Activated CD4-positive, alpha-beta T cell treated with anti-CD3 and anti-CD28 coated beads, Interleukin-2, amount 10 ng/mL, durations not matched to agents 24 days and 14 days (primary cell): ENCODE measurements at regions not wholly inside any gene's neighbourhood (a gene's known extent, or its start where the extent isn't known, plus 50 kb on each side); places are given as distances from the start of the nearest gene placed in this dataset.

ENCODE experiments used
- DNase-seq: peaks from one replicate; pipeline ENCODE4 v3.0.0; 2022
- H3K27ac Mint-ChIP-seq: one replicate; pipeline ENCODE4 v1.8.0; 2022; ENCODE audit warnings: mild to moderate bottlenecking, mixed read lengths
- H3K27me3 Mint-ChIP-seq: one replicate; pipeline ENCODE4 v1.8.0; 2022; ENCODE audit warnings: mixed read lengths
- H3K36me3 Mint-ChIP-seq: one replicate; pipeline ENCODE4 v1.8.0; 2022; ENCODE audit warnings: low read depth, mild to moderate bottlenecking, mixed read lengths
- H3K4me1 Mint-ChIP-seq: one replicate; pipeline ENCODE4 v1.8.0; 2021; ENCODE audit warnings: mixed read lengths
- H3K4me3 Mint-ChIP-seq: one replicate; pipeline ENCODE4 v1.8.0; 2022; ENCODE audit warnings: mild to moderate bottlenecking, moderate library complexity, mixed read lengths
- H3K9me3 Mint-ChIP-seq: one replicate; pipeline ENCODE4 v1.8.0; 2021; ENCODE audit warnings: mixed read lengths
- intact Hi-C: fragments of 100-400 bp; cut with micrococcal nuclease; formaldehyde crosslinking; loops from one replicate; pipeline ENCODE4 v1.15.1; 2023

- H3K4me1 Mint-ChIP-seq: no peaks in the 10 kb centered on the region
- peaks cover 2% of the 10 kb centered on the region for H3K27me3 Mint-ChIP-seq
- no peak overlapping the region for H3K4me3 Mint-ChIP-seq
- peaks cover 2% of the 10 kb centered on the region for H3K9me3 Mint-ChIP-seq
- intact Hi-C loops: no loop called here
- no peaks in the 10 kb centered on the region for H3K36me3 Mint-ChIP-seq
- DNase-seq: no peak
- H3K27ac Mint-ChIP-seq: no peak overlapping the region
Observed at GRCh38 chr21:17414766-17415165, 98.1 kb upstream of the CXADR start.

DNA sequence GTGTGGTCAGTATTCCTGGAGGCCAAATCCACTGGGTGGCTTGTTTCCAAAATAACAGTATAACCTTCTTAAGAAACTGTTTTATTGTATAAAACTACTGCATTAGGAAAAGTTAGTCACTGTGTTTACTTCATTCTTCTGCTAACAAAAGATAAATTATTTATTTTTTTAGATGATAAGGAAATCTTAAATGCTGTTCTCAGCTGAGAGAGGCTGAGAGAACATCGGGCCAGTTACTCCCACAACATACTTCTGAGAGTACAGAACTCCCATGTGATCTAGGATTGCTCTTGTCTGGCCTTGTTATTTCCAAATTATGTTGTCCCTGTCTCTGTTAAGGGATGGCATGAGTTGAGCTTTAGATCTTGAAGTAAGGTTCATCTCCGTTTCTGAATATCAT is 96.7 kb upstream of the CXADR start:
- H3K27ac Mint-ChIP-seq: no peak overlapping the region
- H3K36me3 Mint-ChIP-seq: no peaks in the 10 kb centered on the region
- no peaks in the 10 kb centered on the region for H3K4me1 Mint-ChIP-seq
- H3K4me3 Mint-ChIP-seq: no peak overlapping the region
- peaks cover 2% of the 10 kb centered on the region for H3K9me3 Mint-ChIP-seq
- DNase-seq: no peak
- intact Hi-C loops: no loop called here
- H3K27me3 Mint-ChIP-seq: peaks cover 2% of the 10 kb centered on the region

- Mint-ChIP-seq H3K27me3 (no peaks in the 10 kb centered on the region), H3K27ac (no peak overlapping the region), H3K4me3 (no peak overlapping the region), H3K36me3 (no peaks in the 10 kb centered on the region), H3K4me1 (no peaks in the 10 kb centered on the region), H3K9me3 (no peaks in the 10 kb centered on the region)
- intact Hi-C loops: no loop called here
- DNase-seq: no peak
Observed at GRCh38 chr21:17422931-17423330, 89.9 kb upstream of the CXADR start.

DNA sequence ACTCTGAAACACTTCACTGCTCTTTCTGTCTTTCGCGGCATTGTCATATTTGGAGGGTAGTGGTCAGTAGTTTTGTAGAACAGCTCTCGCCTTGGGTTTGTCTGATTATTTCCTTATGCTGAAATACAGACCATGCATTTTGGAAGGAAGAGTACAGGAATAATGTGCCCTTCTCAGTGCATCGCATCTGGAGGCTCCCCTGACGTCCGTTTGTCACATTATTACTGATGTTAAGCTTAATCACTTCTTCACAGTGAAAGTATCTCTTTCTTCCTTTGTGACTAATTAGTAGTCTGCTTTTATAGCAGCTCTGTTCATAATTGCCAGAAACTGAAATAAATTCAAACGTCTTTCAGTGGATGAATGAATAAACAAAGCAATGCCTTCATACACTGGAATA is 85.7 kb upstream of the CXADR start:
- H3K36me3 Mint-ChIP-seq: no peaks in the 10 kb centered on the region
- H3K27me3 Mint-ChIP-seq: no peaks in the 10 kb centered on the region
- DNase-seq: no peak
- H3K27ac Mint-ChIP-seq: no peak overlapping the region
- no peaks in the 10 kb centered on the region for H3K9me3 Mint-ChIP-seq
- H3K4me3 Mint-ChIP-seq: no peak overlapping the region
- H3K4me1 Mint-ChIP-seq: no peaks in the 10 kb centered on the region
- intact Hi-C loops: no loop called here

GRCh38 chr21:17427831-17428483 is 84.9 kb upstream of the CXADR start:
- intact Hi-C loops: no loop called here
- Mint-ChIP-seq H3K4me1 (no peaks in the 10 kb centered on the region), H3K9me3 (no peaks in the 10 kb centered on the region), H3K36me3 (no peaks in the 10 kb centered on the region), H3K27ac (no peak overlapping the region), H3K27me3 (no peaks in the 10 kb centered on the region), H3K4me3 (no peak overlapping the region)
- no peak for DNase-seq

DNA sequence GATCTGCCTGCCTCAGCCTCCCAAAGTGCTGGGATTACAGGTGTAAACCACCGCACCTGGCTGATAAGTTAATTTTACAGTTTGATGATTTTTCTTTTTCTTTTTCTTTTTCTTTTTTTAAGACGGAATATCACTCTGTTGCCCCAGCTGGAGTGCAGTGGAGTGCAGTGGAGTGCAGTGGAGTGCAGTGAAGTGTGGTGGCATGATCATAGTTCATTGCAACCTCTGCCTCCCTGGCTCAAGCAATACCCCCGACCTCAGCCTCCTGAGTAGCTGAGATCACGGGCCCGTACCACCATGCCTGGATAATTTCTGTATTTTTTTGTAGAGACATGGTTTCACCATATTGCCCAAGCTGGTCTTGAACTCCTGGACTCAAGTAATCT is 84.4 kb upstream of the CXADR start:
- H3K4me1 Mint-ChIP-seq: no peaks in the 10 kb centered on the region
- H3K27ac Mint-ChIP-seq: no peak overlapping the region
- no peak for DNase-seq
- intact Hi-C loops: no loop called here
- H3K4me3 Mint-ChIP-seq: no peak overlapping the region
- no peaks in the 10 kb centered on the region for H3K27me3 Mint-ChIP-seq
- H3K36me3 Mint-ChIP-seq: no peaks in the 10 kb centered on the region
- no peaks in the 10 kb centered on the region for H3K9me3 Mint-ChIP-seq

DNA sequence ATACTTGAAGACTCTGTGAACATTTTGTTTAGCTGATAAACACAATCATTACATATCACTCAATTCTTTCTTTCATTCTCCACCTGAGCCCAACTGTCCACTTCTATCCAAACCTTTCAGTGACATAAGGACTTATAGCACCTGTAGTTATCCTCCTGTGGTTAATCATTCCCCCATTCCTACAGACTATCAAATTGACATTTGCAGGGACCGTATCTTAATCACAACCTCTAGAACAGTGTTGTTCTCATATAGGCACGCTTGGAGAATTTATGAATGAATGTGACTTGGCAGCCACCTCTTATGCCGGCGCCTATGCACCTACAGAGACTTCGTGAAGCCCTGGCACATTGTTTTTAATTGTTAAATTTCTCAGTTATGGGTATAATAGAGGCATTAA is 83.9 kb upstream of the CXADR start:
- Mint-ChIP-seq H3K4me1 (no peaks in the 10 kb centered on the region), H3K9me3 (no peaks in the 10 kb centered on the region), H3K27ac (no peak overlapping the region), H3K27me3 (no peaks in the 10 kb centered on the region), H3K36me3 (no peaks in the 10 kb centered on the region), H3K4me3 (no peak overlapping the region)
- DNase-seq: no peak
- intact Hi-C loops: no loop called here

- no peaks in the 10 kb centered on the region for H3K27me3 Mint-ChIP-seq
- no peaks in the 10 kb centered on the region for H3K9me3 Mint-ChIP-seq
- H3K27ac Mint-ChIP-seq: no peak overlapping the region
- DNase-seq: no peak
- H3K4me1 Mint-ChIP-seq: no peaks in the 10 kb centered on the region
- intact Hi-C loops: no loop called here
- H3K36me3 Mint-ChIP-seq: no peaks in the 10 kb centered on the region
- H3K4me3 Mint-ChIP-seq: no peak overlapping the region
Observed at GRCh38 chr21:17429936-17430335, 82.9 kb upstream of the CXADR start.

DNA sequence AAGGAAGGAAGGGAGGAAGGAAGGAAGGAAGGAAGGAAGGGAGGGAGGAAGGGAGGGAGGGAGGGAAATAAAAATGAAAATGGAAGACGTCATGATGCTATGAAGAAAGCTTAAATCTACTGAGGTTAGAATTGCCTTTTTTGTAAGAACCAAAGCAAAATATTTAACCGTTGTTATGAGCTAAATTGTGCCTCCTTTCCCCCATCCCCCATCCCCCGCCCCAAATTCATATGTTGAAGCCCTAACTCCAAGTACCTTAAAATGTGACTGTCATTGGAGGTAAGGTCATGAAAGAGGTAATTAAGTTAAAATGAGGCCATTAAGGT is 80.1 kb upstream of the CXADR start:
- H3K27ac Mint-ChIP-seq: no peak overlapping the region
- H3K9me3 Mint-ChIP-seq: no peaks in the 10 kb centered on the region
- H3K27me3 Mint-ChIP-seq: peaks cover 1% of the 10 kb centered on the region
- intact Hi-C loops: no loop called here
- no peak for DNase-seq
- H3K4me3 Mint-ChIP-seq: no peak overlapping the region
- H3K4me1 Mint-ChIP-seq: no peaks in the 10 kb centered on the region
- H3K36me3 Mint-ChIP-seq: no peaks in the 10 kb centered on the region

- no peaks in the 10 kb centered on the region for H3K36me3 Mint-ChIP-seq
- no peak overlapping the region for H3K27ac Mint-ChIP-seq
- no peak overlapping the region for H3K4me3 Mint-ChIP-seq
- intact Hi-C loops: no loop called here
- H3K9me3 Mint-ChIP-seq: no peaks in the 10 kb centered on the region
- no peak for DNase-seq
- no peaks in the 10 kb centered on the region for H3K4me1 Mint-ChIP-seq
- peaks cover 1% of the 10 kb centered on the region for H3K27me3 Mint-ChIP-seq
Observed at GRCh38 chr21:17433730-17434129, 79.1 kb upstream of the CXADR start.

GRCh38 chr21:17435565-17436543 is 77.0 kb upstream of the CXADR start:
- Mint-ChIP-seq H3K27me3 (peaks cover 5% of the 10 kb centered on the region), H3K9me3 (no peaks in the 10 kb centered on the region), H3K4me3 (no peak overlapping the region), H3K4me1 (no peaks in the 10 kb centered on the region), H3K27ac (no peak overlapping the region), H3K36me3 (no peaks in the 10 kb centered on the region)
- intact Hi-C loops: no loop called here
- DNase-seq: no peak

- Mint-ChIP-seq H3K27me3 (peaks cover 5% of the 10 kb centered on the region), H3K36me3 (no peaks in the 10 kb centered on the region), H3K9me3 (no peaks in the 10 kb centered on the region), H3K4me1 (no peaks in the 10 kb centered on the region), H3K27ac (no peak overlapping the region), H3K4me3 (no peak overlapping the region)
- intact Hi-C loops: no loop called here
- no peak for DNase-seq
Observed at GRCh38 chr21:17436626-17437111, 76.2 kb upstream of the CXADR start.

GRCh38 chr21:17438635-17439034 is 74.2 kb upstream of the CXADR start:
- intact Hi-C loops: no loop called here
- Mint-ChIP-seq H3K36me3 (no peaks in the 10 kb centered on the region), H3K9me3 (no peaks in the 10 kb centered on the region), H3K27ac (no peak overlapping the region), H3K27me3 (peaks cover 8% of the 10 kb centered on the region), H3K4me3 (no peak overlapping the region), H3K4me1 (no peaks in the 10 kb centered on the region)
- no peak for DNase-seq

- DNase-seq: no peak
- peaks cover 8% of the 10 kb centered on the region for H3K27me3 Mint-ChIP-seq
- no peaks in the 10 kb centered on the region for H3K9me3 Mint-ChIP-seq
- H3K4me1 Mint-ChIP-seq: no peaks in the 10 kb centered on the region
- intact Hi-C loops: no loop called here
- H3K36me3 Mint-ChIP-seq: no peaks in the 10 kb centered on the region
- no peak overlapping the region for H3K27ac Mint-ChIP-seq
- H3K4me3 Mint-ChIP-seq: no peak overlapping the region
Observed at GRCh38 chr21:17440969-17441368, 71.9 kb upstream of the CXADR start.
